ENCODE measurements at regions not wholly inside any gene's neighbourhood (a gene's known extent, or its start where the extent isn't known, plus 50 kb on each side); places are given as distances from the start of the nearest gene placed in this dataset.

DNA sequence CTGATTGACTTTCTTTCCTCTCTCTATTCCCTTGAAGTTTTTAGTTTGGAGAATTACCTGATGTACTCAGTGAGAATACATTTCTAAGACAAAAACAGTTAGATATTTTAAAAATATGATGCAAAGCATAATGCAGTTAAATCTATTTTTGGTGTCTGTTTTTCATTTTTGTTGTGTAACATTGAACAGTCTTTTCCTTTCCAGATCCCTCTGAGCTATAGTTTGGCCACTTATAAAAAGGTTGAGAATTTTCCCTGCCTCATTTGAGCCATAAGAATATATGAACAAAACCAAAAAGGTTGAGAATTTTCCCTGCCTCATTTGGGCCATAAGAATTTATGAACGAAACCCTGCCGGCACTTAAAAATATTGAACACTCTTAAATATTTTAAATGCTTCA lies 57.0 kb upstream of the IPO5 start:
- no peak for DNase-seq (ENCODE audit: low spot score)
- H3K27me3 Mint-ChIP-seq (ENCODE audit: unreplicated experiment) = no peaks in the 10 kb centered on the region
- TF ChIP-seq CTCF (IDR thresholded peaks at IDR 0.05; ENCODE audit: unreplicated experiment) = no peak

DNA sequence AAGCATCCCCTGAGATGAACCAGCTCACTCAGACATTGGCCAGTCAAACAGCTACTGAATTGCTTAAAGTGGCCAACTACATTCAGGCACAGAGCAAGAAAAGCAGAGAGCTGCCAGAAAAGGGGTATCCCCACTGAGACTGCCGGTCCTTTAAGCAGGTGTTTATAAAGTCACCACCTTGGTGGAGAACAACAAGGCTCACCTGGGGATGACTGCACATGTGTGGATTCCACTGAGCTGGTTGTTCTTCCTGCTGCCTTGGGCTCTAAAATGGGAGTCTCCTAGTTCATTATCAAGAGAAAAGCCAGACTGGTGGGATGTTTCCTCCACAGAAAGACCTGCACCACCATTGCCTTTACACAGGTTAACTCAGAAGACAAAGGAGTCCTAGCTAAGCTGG lies 51.8 kb upstream of the IPO5 start:
- Mint-ChIP-seq H3K36me3 (ENCODE audit: low read depth, unreplicated experiment) (no peaks in the 10 kb centered on the region), H3K9me3 (ENCODE audit: unreplicated experiment) (no peaks in the 10 kb centered on the region), H3K4me1 (ENCODE audit: unreplicated experiment) (no peaks in the 10 kb centered on the region), H3K27ac (ENCODE audit: unreplicated experiment) (no peak overlapping the region), H3K4me3 (ENCODE audit: unreplicated experiment) (no peak overlapping the region), H3K27me3 (ENCODE audit: unreplicated experiment) (no peaks in the 10 kb centered on the region)
- TF ChIP-seq CTCF (IDR thresholded peaks at IDR 0.05; ENCODE audit: unreplicated experiment) = no peak
- no peak for DNase-seq (ENCODE audit: low spot score)

More for the DNA sequence above, 57.0 kb upstream of the IPO5 start:
- Mint-ChIP-seq H3K4me3 (ENCODE audit: unreplicated experiment) (no peak overlapping the region), H3K36me3 (ENCODE audit: low read depth, unreplicated experiment) (no peaks in the 10 kb centered on the region), H3K27ac (ENCODE audit: unreplicated experiment) (no peak overlapping the region), H3K9me3 (ENCODE audit: unreplicated experiment) (no peaks in the 10 kb centered on the region), H3K4me1 (ENCODE audit: unreplicated experiment) (no peaks in the 10 kb centered on the region)

All from endothelial cell (in vitro differentiated cells).